H1 (cell line): ENCODE measurements at regions not wholly inside any gene's neighbourhood (a gene's known extent, or its start where the extent isn't known, plus 50 kb on each side); places are given as distances from the start of the nearest gene placed in this dataset.

Experiments used
- BACH1 ChIP-seq: IDR thresholded peaks from 2 replicates; pipeline ENCODE4 v1.6.1; 2012; ENCODE audit warnings: low read length, improper control_type of control experiment
- CHD2 ChIP-seq: IDR thresholded peaks from 2 replicates; pipeline ENCODE4 v1.6.1; 2012; ENCODE audit warnings: low read length, improper control_type of control experiment
- CTCF ChIP-seq, 3 experiments: IDR thresholded peaks; 1 replicate in 2 of 3; 2 replicates in 1 of 3; pipeline versions ENCODE4 v1.5.1 to v1.6.1; 2011; ENCODE audit warnings: low read length in 3 of 3, mild to moderate bottlenecking in 3 of 3, inconsistent platforms in 2 of 3, low read depth in 1 of 3, moderate library complexity in 1 of 3; ENCODE audit not compliant: insufficient read depth in 1 of 3; ENCODE audit errors: control extremely low read depth in 1 of 3
- SIN3A ChIP-seq, 2 experiments: IDR thresholded peaks in 1 of 2; conservative IDR thresholded peaks in 1 of 2; 2 replicates each; pipeline ENCODE4 v1.6.1; 2011 to 2012; ENCODE audit warnings: low read length in 2 of 2, improper control_type of control experiment in 1 of 2, low read depth in 1 of 2, mild to moderate bottlenecking in 1 of 2
- SP1 ChIP-seq: IDR thresholded peaks from 2 replicates; pipeline ENCODE4 v1.6.1; 2011; ENCODE audit warnings: low read depth, low read length
- SP4 ChIP-seq: IDR thresholded peaks from 2 replicates; pipeline ENCODE4 v1.6.1; 2012; ENCODE audit warnings: low read length, inconsistent platforms

GRCh38 chr4:165711912-165712311 lies 161.1 kb upstream of the TLL1 start:
- TF ChIP-seq CTCF (IDR thresholded peaks at IDR 0.05; ENCODE audit: control extremely low read depth in 1 of 3, insufficient read depth in 1 of 3, low read depth in 1 of 3, low read length in 3 of 3) (no peak), CHD2 (no peak), BACH1 (no peak), SP1 (no peak), SP4 (no peak), SIN3A (conservative IDR thresholded peaks at IDR 0.05 in 1 of 2, IDR thresholded peaks at IDR 0.05 in 1 of 2; ENCODE audit: low read depth in 1 of 2, low read length in 2 of 2) (no peak)
